WTC11 (cell line): ENCODE measurements at regions not wholly inside any gene's neighbourhood (a gene's known extent, or its start where the extent isn't known, plus 50 kb on each side); places are given as distances from the start of the nearest gene placed in this dataset.

ENCODE experiments used
- ATAC-seq: fragments of 200-7000 bp; cut with Tn5 transposase; 2 replicates; pipeline ENCODE4 v1.10.0; 2021; ENCODE audit warnings: mild to moderate bottlenecking, moderate library complexity
- CTCF ChIA-PET: fragments of 300-600 bp; sonication (Branson Sonifier 250); formaldehyde crosslinking; loops from one replicate; lab custom pipeline; 2021; ENCODE audit warnings: antibody characterized with exemption; lab: Charles Lee
- POLR2A ChIA-PET: fragments of 350-600 bp; sonication (Branson Sonifier 250); formaldehyde crosslinking; loops from one replicate; lab custom pipeline; 2021; ENCODE audit warnings: antibody characterized with exemption; lab: Charles Lee
- DNase-seq: peaks from one replicate; pipeline ENCODE4 v3.0.0; 2021; ENCODE audit warnings: low spot score
- H3K27ac Mint-ChIP-seq: 2 replicates; pipeline ENCODE4 v1.8.0; 2021; ENCODE audit warnings: mixed read lengths
- H3K27me3 Mint-ChIP-seq: 2 replicates; pipeline ENCODE4 v1.8.0; 2021; ENCODE audit warnings: low read depth, mild to moderate bottlenecking, moderate library complexity, mixed read lengths
- H3K36me3 Mint-ChIP-seq: 2 replicates; pipeline ENCODE4 v1.8.0; 2021; ENCODE audit warnings: mixed read lengths
- H3K4me1 Mint-ChIP-seq: 2 replicates; pipeline ENCODE4 v1.8.0; 2022; ENCODE audit warnings: mixed read lengths
- H3K4me3 Mint-ChIP-seq: 2 replicates; pipeline ENCODE4 v1.8.0; 2021; ENCODE audit warnings: mild to moderate bottlenecking, moderate library complexity, mixed read lengths
- H3K9me3 Mint-ChIP-seq: 2 replicates; pipeline ENCODE4 v1.8.0; 2021; ENCODE audit warnings: mixed read lengths
- AFF4 ChIP-seq: sonication (generic); formaldehyde crosslinking; IDR thresholded peaks from 2 replicates; pipeline ENCODE4 v1.8.1; 2023; ENCODE audit warnings: mild to moderate bottlenecking, missing genetic modification reagents, borderline replicate concordance
- CREM ChIP-seq: sonication (generic); formaldehyde crosslinking; IDR thresholded peaks from 2 replicates; pipeline ENCODE4 v1.8.1; 2022; ENCODE audit warnings: mild to moderate bottlenecking, missing genetic modification reagents, moderate library complexity
- EMX1 ChIP-seq: fragments of 250-450 bp; sonication (Bioruptor Pico); IDR thresholded peaks from 2 replicates; pipeline ENCODE4 v1.8.0; 2021; ENCODE audit warnings: mild to moderate bottlenecking
- ESRRA ChIP-seq: sonication (generic); formaldehyde crosslinking; IDR thresholded peaks from 2 replicates; pipeline ENCODE4 v1.8.1; 2022; ENCODE audit warnings: mild to moderate bottlenecking, missing genetic modification reagents, borderline replicate concordance
- STAT6 ChIP-seq: sonication (generic); formaldehyde crosslinking; conservative IDR thresholded peaks from 2 replicates; pipeline ENCODE4 v1.8.1; 2023; ENCODE audit warnings: mild to moderate bottlenecking, low read depth, missing genetic modification reagents, moderate library complexity
- TEAD4 ChIP-seq: sonication (generic); formaldehyde crosslinking; IDR thresholded peaks from 2 replicates; pipeline ENCODE4 v1.8.0; 2022; ENCODE audit warnings: mild to moderate bottlenecking, missing genetic modification reagents
- ZNF121 ChIP-seq: sonication (generic); formaldehyde crosslinking; IDR thresholded peaks from 2 replicates; pipeline ENCODE4 v1.8.0; 2023; ENCODE audit warnings: missing genetic modification reagents
- ZNF263 ChIP-seq: sonication (generic); formaldehyde crosslinking; IDR thresholded peaks from 2 replicates; pipeline ENCODE4 v1.8.1; 2022; ENCODE audit warnings: low read depth, mild to moderate bottlenecking, moderate library complexity, missing genetic modification reagents
- ZNF423 ChIP-seq: fragments of 250-450 bp; sonication (Bioruptor Pico); IDR thresholded peaks from 2 replicates; pipeline ENCODE4 v2.1.2; 2022; ENCODE audit warnings: mild to moderate bottlenecking, moderate library complexity
- ZNF671 ChIP-seq: fragments of 250-450 bp; sonication (Bioruptor Pico); IDR thresholded peaks from 2 replicates; pipeline ENCODE4 v1.8.0; 2021; ENCODE audit warnings: mild to moderate bottlenecking
- TF ChIP-seq, protein P1 (sequence below): sonication (generic); formaldehyde crosslinking; IDR thresholded peaks from 2 replicates; pipeline ENCODE4 v1.8.1; 2023; ENCODE audit warnings: mild to moderate bottlenecking, missing genetic modification reagents, moderate library complexity
- TF ChIP-seq, protein P2 (sequence below): fragments of 250-450 bp; sonication (Bioruptor Pico); IDR thresholded peaks from 2 replicates; pipeline ENCODE4 v2.1.2; 2022; ENCODE audit warnings: mild to moderate bottlenecking, moderate library complexity
- TF ChIP-seq, protein P3 (sequence below): sonication (generic); formaldehyde crosslinking; IDR thresholded peaks from 2 replicates; pipeline ENCODE4 v1.8.1; 2023; ENCODE audit warnings: mild to moderate bottlenecking, missing genetic modification reagents, moderate library complexity
- TF ChIP-seq, protein P4 (sequence below): sonication (generic); formaldehyde crosslinking; IDR thresholded peaks from 2 replicates; pipeline ENCODE4 v1.8.1; 2023; ENCODE audit warnings: mild to moderate bottlenecking, missing genetic modification reagents
- TF ChIP-seq, protein P5 (sequence below): sonication (generic); formaldehyde crosslinking; IDR thresholded peaks from 2 replicates; pipeline ENCODE4 v1.8.1; 2022; ENCODE audit warnings: low read depth, missing genetic modification reagents, borderline replicate concordance

DNA sequence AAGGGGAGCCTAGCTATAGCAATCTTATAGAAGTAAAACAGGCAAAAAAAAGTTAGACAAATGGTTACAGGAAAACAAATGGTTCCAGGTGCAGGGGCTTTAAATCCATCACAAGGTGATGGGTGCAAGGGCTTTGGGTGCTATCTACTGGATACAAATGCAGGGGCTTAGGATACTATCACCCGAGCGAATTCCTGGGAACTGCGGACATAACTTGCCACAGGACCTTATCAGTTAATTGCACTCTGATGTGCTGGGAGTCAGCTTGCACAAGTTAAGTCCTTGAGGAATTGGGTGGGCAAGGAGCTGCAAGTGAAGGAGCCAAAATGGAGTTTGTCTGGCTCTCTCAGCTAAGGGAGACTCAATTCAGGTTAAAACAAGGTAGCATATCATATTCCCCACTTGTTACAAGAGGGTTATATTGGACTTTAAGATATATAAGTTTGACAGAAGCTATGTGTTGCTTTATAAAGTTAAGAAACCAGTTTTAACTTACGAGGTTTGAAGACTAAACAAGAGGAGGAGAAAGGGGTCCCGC lies 115.0 kb upstream of the PZP start:
- ChIA-PET POLR2A (no interaction called here), CTCF (no interaction called here)
- H3K4me1 Mint-ChIP-seq: peaks cover 9% of the 10 kb centered on the region
- no peak for TF ChIP-seq TEAD4
- TF ChIP-seq ZNF263 (CRISPR knock-in tag): no peak
- TF ChIP-seq, protein P1, sequence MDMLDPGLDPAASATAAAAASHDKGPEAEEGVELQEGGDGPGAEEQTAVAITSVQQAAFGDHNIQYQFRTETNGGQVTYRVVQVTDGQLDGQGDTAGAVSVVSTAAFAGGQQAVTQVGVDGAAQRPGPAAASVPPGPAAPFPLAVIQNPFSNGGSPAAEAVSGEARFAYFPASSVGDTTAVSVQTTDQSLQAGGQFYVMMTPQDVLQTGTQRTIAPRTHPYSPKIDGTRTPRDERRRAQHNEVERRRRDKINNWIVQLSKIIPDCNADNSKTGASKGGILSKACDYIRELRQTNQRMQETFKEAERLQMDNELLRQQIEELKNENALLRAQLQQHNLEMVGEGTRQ (CRISPR knock-in tag): no peak
- TF ChIP-seq, protein P2, sequence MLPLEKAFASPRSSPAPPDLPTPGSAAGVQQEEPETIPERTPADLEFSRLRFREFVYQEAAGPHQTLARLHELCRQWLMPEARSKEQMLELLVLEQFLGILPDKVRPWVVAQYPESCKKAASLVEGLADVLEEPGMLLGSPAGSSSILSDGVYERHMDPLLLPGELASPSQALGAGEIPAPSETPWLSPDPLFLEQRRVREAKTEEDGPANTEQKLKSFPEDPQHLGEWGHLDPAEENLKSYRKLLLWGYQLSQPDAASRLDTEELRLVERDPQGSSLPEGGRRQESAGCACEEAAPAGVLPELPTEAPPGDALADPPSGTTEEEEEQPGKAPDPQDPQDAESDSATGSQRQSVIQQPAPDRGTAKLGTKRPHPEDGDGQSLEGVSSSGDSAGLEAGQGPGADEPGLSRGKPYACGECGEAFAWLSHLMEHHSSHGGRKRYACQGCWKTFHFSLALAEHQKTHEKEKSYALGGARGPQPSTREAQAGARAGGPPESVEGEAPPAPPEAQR (CRISPR knock-in tag): no peak
- TF ChIP-seq, protein P3, sequence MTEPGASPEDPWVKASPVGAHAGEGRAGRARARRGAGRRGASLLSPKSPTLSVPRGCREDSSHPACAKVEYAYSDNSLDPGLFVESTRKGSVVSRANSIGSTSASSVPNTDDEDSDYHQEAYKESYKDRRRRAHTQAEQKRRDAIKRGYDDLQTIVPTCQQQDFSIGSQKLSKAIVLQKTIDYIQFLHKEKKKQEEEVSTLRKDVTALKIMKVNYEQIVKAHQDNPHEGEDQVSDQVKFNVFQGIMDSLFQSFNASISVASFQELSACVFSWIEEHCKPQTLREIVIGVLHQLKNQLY: no peak
- no peak for TF ChIP-seq ZNF671 (CRISPR knock-in tag)
- TF ChIP-seq EMX1 (CRISPR knock-in tag): no peak
- no peak for TF ChIP-seq ESRRA (CRISPR knock-in tag)
- TF ChIP-seq ZNF121 (CRISPR knock-in tag): no peak
- TF ChIP-seq, protein P4, sequence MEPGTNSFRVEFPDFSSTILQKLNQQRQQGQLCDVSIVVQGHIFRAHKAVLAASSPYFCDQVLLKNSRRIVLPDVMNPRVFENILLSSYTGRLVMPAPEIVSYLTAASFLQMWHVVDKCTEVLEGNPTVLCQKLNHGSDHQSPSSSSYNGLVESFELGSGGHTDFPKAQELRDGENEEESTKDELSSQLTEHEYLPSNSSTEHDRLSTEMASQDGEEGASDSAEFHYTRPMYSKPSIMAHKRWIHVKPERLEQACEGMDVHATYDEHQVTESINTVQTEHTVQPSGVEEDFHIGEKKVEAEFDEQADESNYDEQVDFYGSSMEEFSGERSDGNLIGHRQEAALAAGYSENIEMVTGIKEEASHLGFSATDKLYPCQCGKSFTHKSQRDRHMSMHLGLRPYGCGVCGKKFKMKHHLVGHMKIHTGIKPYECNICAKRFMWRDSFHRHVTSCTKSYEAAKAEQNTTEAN: no peak
- TF ChIP-seq, protein P5, sequence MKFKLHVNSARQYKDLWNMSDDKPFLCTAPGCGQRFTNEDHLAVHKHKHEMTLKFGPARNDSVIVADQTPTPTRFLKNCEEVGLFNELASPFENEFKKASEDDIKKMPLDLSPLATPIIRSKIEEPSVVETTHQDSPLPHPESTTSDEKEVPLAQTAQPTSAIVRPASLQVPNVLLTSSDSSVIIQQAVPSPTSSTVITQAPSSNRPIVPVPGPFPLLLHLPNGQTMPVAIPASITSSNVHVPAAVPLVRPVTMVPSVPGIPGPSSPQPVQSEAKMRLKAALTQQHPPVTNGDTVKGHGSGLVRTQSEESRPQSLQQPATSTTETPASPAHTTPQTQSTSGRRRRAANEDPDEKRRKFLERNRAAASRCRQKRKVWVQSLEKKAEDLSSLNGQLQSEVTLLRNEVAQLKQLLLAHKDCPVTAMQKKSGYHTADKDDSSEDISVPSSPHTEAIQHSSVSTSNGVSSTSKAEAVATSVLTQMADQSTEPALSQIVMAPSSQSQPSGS (CRISPR knock-in tag): no peak
- no peak for TF ChIP-seq ZNF423 (CRISPR knock-in tag)
- no peak for TF ChIP-seq CREM (CRISPR knock-in tag)
- no peak for TF ChIP-seq AFF4
- no peak for TF ChIP-seq STAT6 (CRISPR knock-in tag)
- H3K9me3 Mint-ChIP-seq: no peaks in the 10 kb centered on the region
- no peak for DNase-seq
- no peaks in the 10 kb centered on the region for H3K27me3 Mint-ChIP-seq
- H3K4me3 Mint-ChIP-seq: no peak overlapping the region
- no peak overlapping the region for H3K27ac Mint-ChIP-seq
- no peaks in the 10 kb centered on the region for H3K36me3 Mint-ChIP-seq
- no peak for ATAC-seq
